ENCODE measurements at regions not wholly inside any gene's neighbourhood (a gene's known extent, or its start where the extent isn't known, plus 50 kb on each side); places are given as distances from the start of the nearest gene placed in this dataset.
"Not testable (repeated sequence)": the region's sequence is repeated elsewhere in the genome, so short reads cannot be mapped to it uniquely, and the experiment has no call there.

- TF ChIP-seq CTCF, POLR2AphosphoS5, POLR2A (IDR thresholded peaks at IDR 0.05): not testable (repeated sequence)
These were observed 66.0 kb upstream of the PTPN20 start for GRCh38 chr10:46845194-46845593.
